DMS79 (cell line): ENCODE measurements at regions not wholly inside any gene's neighbourhood (a gene's known extent, or its start where the extent isn't known, plus 50 kb on each side); places are given as distances from the start of the nearest gene placed in this dataset.

Source experiments
- DNase-seq: peaks from one replicate; lab custom pipeline; 2025; lab: John Stamatoyannopoulos, UW

GRCh38 chr4:102440498-102440897 lies 60.7 kb upstream of the NFKB1 start:
- no peak for DNase-seq

DNA sequence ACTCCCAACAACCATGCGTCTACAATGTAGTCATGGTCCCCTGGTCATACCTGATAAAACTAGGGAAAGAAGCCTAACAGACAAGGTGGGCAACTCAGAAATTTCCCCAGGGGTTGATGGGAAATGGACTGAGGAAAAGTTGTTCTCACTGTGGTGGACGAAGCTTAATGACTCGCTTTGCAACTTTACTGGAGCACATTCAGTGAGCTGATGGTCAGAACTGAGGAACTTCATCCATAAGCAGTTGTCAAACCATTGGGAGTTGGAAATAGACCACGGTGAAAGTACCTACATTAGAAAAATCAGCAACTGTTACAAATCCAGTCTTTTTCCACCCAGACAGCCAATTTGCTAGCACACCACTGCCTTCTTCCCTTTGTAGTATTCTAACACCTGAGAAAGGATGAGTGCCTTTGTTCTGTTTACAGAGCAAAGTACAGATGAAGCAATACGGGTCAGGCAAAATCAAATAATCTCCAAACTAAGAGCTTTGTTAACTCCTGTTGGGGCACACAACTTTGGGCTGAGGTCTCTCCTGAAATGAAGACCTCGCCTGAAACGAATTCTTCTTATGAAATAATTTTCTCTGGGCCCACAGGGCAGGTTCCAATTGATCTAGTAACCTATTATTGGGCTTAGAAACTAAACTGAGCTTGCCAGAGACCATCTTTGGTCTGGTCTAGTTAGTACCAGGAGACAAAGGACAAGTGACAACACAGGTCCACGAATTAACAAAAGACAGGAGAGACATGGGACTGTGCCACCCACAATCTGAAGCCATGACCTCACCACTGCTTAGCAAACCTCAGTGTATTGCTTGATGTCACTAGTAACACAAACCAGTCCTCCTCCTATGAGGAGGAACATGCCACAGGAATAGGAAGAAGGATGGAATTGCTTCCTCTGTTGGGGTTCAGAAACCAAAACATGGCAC lies 58.9 kb upstream of the NFKB1 start:
- no peak for DNase-seq

DNA sequence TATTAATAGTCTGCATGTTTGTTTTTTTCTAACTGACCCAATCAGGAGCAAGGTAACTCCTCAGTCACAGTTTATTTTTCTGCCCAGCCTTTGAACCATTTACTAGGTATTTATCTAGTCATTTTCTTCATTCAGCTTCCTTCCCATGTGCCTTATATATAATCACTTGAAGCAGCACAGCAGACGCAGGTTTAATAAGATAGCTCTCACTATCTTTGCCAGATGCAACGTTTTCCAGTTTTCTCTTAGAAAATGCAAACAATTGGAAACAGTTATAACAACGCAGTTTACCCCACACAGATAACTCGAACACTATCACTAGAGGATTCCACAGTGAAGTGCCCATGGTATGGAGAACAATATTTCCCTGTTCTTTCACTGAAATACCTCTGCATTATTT lies 56.4 kb upstream of the NFKB1 start:
- no peak for DNase-seq

DNA sequence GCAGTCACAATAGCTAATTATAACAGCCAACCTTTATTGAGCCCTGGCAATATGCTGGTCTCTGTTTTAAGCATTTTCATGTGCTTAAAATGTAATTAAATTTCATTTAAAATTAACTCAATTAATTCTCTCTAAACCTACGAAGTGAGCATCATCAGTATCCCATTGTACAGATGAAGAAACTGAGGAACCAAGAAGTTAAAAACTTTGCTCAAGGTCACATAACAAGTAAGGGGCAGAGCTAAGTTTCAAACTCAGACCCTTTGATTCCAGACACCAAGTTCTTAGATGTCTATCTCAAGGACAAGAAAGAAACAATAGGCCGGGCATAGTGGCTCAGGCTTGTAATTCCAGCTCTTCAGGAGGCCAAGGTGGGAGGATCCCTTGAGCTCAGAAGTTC lies 55.9 kb upstream of the NFKB1 start:
- no peak for DNase-seq

- no peak for DNase-seq
Measured at GRCh38 chr4:102447413-102447812, 53.7 kb upstream of the NFKB1 start.

- DNase-seq = peak; percentile 12
Measured at GRCh38 chr4:102449751-102450352, 51.3 kb upstream of the NFKB1 start.

DNA sequence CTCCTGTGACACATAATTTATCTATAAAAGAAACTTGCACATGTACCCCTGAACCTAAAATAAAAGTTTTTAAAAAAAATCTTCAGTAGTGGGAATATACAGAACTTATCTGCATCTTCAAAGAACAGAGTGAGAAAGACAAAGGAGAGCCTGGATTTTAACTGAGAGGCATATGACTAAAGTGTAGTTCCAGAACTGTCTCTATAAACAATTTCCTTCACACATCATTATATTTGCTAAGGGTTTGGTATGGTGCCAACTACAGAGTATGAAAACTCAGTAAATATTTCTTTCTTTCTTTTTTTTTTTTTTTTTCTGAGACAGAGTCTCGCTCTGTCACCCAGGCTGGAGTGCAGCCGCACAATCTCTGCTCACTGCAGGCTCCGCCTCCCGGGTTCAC lies 49.9 kb upstream of the NFKB1 start:
- DNase-seq = no peak
